Retinal pigment epithelial cell (primary cell): ENCODE measurements at regions not wholly inside any gene's neighbourhood (a gene's known extent, or its start where the extent isn't known, plus 50 kb on each side); places are given as distances from the start of the nearest gene placed in this dataset.
"Not testable (repeated sequence)": the region's sequence is repeated elsewhere in the genome, so short reads cannot be mapped to it uniquely, and the experiment has no call there.

Experiments used
- DNase-seq: peaks from one replicate; pipeline ENCODE4 v3.0.0-alpha.2; 2010; ENCODE audit warnings: low read depth
- H3K4me3 ChIP-seq: 2 replicates; pipeline ENCODE4 v1.5.1; 2011; ENCODE audit warnings: mild to moderate bottlenecking, low read length, control low read depth, moderate library complexity
- CTCF ChIP-seq: conservative IDR thresholded peaks from 2 replicates; pipeline ENCODE4 v1.5.1; 2011; ENCODE audit warnings: low read depth, low read length, control low read depth, inconsistent platforms

GRCh38 chr16:29228664-29229611, 177.6 kb downstream of the NPIPB11 start:
- not testable (repeated sequence) for H3K4me3 ChIP-seq, DNase-seq

- H3K4me3 ChIP-seq, DNase-seq: not testable (repeated sequence)
- TF ChIP-seq CTCF, result peak; percentile 53
These were observed 178.5 kb downstream of the NPIPB11 start for GRCh38 chr16:29227751-29228663.

GRCh38 chr16:29226782-29227181, 179.7 kb downstream of the NPIPB11 start:
- no peak overlapping the region for H3K4me3 ChIP-seq
- no peak for TF ChIP-seq CTCF
- no peak for DNase-seq

GRCh38 chr16:29224675-29225074, 181.8 kb downstream of the NPIPB11 start:
- H3K4me3 ChIP-seq, DNase-seq: not testable (repeated sequence)

- H3K4me3 ChIP-seq, DNase-seq: not testable (repeated sequence)
These were observed 183.9 kb downstream of the NPIPB11 start for GRCh38 chr16:29222615-29223014.

- H3K4me3 ChIP-seq, DNase-seq: not testable (repeated sequence)
These were observed 184.5 kb downstream of the NPIPB11 start for GRCh38 chr16:29222008-29222407.

GRCh38 chr16:29221281-29221955, 185.1 kb downstream of the NPIPB11 start:
- DNase-seq, result peak; percentile 38

GRCh38 chr16:29220647-29221191, 185.8 kb downstream of the NPIPB11 start:
- H3K4me3 ChIP-seq, DNase-seq: not testable (repeated sequence)

More at GRCh38 chr16:29221281-29221955, 185.1 kb downstream of the NPIPB11 start:
- H3K4me3 ChIP-seq, result not testable (repeated sequence)

- DNase-seq, H3K4me3 ChIP-seq: not testable (repeated sequence)
These were observed 186.4 kb downstream of the NPIPB11 start for GRCh38 chr16:29219966-29220646.

GRCh38 chr16:29219562-29219961, 186.9 kb downstream of the NPIPB11 start:
- DNase-seq, H3K4me3 ChIP-seq: not testable (repeated sequence)

GRCh38 chr16:29218649-29219048, 187.9 kb downstream of the NPIPB11 start:
- DNase-seq, H3K4me3 ChIP-seq: not testable (repeated sequence)

- not testable (repeated sequence) for H3K4me3 ChIP-seq, DNase-seq
These were observed 188.3 kb downstream of the NPIPB11 start for GRCh38 chr16:29218171-29218570.

GRCh38 chr16:29217752-29218126, 188.8 kb downstream of the NPIPB11 start:
- DNase-seq, H3K4me3 ChIP-seq: not testable (repeated sequence)

- H3K4me3 ChIP-seq, result not testable (repeated sequence)
These were observed 189.3 kb downstream of the NPIPB11 start for GRCh38 chr16:29217104-29217751.

GRCh38 chr16:29213770-29214169, 192.7 kb downstream of the NPIPB11 start:
- not testable (repeated sequence) for DNase-seq, H3K4me3 ChIP-seq

More at GRCh38 chr16:29217104-29217751, 189.3 kb downstream of the NPIPB11 start:
- DNase-seq, result not testable (repeated sequence)
